ENCODE measurements at regions not wholly inside any gene's neighbourhood (a gene's known extent, or its start where the extent isn't known, plus 50 kb on each side); places are given as distances from the start of the nearest gene placed in this dataset.

DNA sequence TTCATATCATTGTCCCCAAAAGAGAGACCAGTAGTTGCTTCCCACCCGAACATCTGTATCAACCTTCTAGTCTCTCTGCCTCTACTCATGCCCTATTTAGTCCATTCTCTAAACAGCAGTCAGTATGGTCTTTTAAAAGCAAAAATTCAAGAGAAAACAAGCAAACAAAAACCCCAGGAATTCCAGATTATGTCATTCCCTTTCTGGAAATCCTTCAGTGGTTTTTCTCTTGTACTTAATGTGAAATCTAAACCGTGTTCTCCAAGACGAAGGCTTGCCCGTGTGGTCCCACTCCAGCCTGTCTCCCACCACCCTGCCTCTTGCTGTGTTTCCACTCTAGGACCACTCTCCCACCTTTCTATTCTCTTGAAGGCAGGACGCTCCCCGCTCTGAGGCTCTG lies 90.8 kb downstream of the TMEM30B start:
- Histone ChIP-seq H3K4me3 (ENCODE audit: severe bottlenecking) (no peak overlapping the region), H3K27me3 (ENCODE audit: insufficient read depth, poor library complexity, severe bottlenecking) (no peaks in the 10 kb centered on the region), H3K4me1 (ENCODE audit: insufficient read depth, poor library complexity, severe bottlenecking) (no peaks in the 10 kb centered on the region), H3K36me3 (ENCODE audit: low read depth) (no peaks in the 10 kb centered on the region), H3K9me3 (ENCODE audit: severe bottlenecking) (no peaks in the 10 kb centered on the region), H3K27ac (ENCODE audit: poor library complexity, severe bottlenecking) (no peak overlapping the region)
- ATAC-seq (ENCODE audit: low read depth) (no peak), DNase-seq (ENCODE audit: low spot score) (no peak)
- TF ChIP-seq CTCF (IDR thresholded peaks at IDR 0.05; ENCODE audit: poor library complexity, severe bottlenecking), result no peak

DNA sequence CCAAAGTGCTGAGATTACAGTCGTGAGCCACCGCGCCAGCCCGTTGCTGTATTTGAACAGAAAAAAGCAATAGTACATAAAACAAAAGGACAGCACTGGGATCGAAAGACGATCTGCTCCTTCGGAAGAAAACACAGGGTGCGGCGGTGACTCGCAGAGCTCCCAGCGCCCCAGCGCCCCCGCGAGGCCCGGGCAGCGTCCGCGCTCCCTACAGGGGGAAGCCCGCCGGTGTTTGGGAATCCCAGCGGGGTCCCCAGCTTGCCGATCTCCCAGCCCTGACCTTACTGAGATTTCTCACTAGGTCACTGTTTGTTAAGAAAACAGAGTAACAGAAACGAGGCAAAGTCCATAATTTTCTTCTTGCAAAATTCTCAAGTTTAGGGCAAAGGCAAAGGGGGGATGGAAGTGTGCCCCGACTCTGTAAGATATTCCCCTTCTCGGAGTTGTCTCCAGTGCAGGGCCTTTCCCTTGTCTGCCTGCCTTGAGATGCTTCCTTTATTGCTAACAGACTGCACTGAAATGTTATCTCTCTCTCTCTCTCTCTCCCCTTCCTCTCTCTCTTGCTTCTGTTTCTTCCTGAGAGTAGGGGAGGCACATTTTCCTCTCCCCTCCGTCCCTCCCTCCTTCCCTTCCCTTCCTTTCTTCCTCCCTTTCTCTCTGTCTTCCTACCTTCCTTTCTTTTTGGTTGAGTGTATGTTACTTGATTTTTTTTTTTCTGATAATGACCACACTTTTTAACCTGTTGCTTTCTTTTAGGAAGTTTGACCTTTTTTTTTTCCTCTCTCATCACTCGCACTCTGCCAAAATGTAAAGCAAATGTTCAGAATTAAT lies 91.9 kb downstream of the TMEM30B start:
- no peaks in the 10 kb centered on the region for H3K36me3 ChIP-seq (ENCODE audit: low read depth)
- no peak overlapping the region for H3K4me3 ChIP-seq (ENCODE audit: severe bottlenecking)
- H3K9me3 ChIP-seq (ENCODE audit: severe bottlenecking), result no peaks in the 10 kb centered on the region
- H3K27ac ChIP-seq (ENCODE audit: poor library complexity, severe bottlenecking), result no peak overlapping the region
- ATAC-seq (ENCODE audit: low read depth), result no peak; the same call in 2 of the 3 replicates
- no peaks in the 10 kb centered on the region for H3K27me3 ChIP-seq (ENCODE audit: insufficient read depth, poor library complexity, severe bottlenecking)
- TF ChIP-seq CTCF (IDR thresholded peaks at IDR 0.05; ENCODE audit: poor library complexity, severe bottlenecking), result no peak
- H3K4me1 ChIP-seq (ENCODE audit: insufficient read depth, poor library complexity, severe bottlenecking), result peaks cover 3% of the 10 kb centered on the region
- no peak for DNase-seq (ENCODE audit: low spot score)

GRCh38 chr14:61188196-61188595 lies 92.9 kb downstream of the TMEM30B start:
- peaks cover 12% of the 10 kb centered on the region for H3K4me1 ChIP-seq (ENCODE audit: insufficient read depth, poor library complexity, severe bottlenecking)
- TF ChIP-seq CTCF (IDR thresholded peaks at IDR 0.05; ENCODE audit: poor library complexity, severe bottlenecking), result no peak

GRCh38 chr14:61187196-61187905 lies 93.8 kb downstream of the TMEM30B start:
- Histone ChIP-seq H3K9me3 (ENCODE audit: severe bottlenecking) (no peaks in the 10 kb centered on the region), H3K27me3 (ENCODE audit: insufficient read depth, poor library complexity, severe bottlenecking) (no peaks in the 10 kb centered on the region), H3K4me3 (ENCODE audit: severe bottlenecking) (no peak overlapping the region), H3K36me3 (ENCODE audit: low read depth) (no peaks in the 10 kb centered on the region), H3K27ac (ENCODE audit: poor library complexity, severe bottlenecking) (no peak overlapping the region), H3K4me1 (ENCODE audit: insufficient read depth, poor library complexity, severe bottlenecking) (peaks cover 12% of the 10 kb centered on the region)
- DNase-seq (ENCODE audit: low spot score), result no peak
- ATAC-seq (ENCODE audit: low read depth), result no peak
- TF ChIP-seq CTCF (IDR thresholded peaks at IDR 0.05; ENCODE audit: poor library complexity, severe bottlenecking), result no peak

More at GRCh38 chr14:61188196-61188595, 92.9 kb downstream of the TMEM30B start:
- Histone ChIP-seq H3K27me3 (ENCODE audit: insufficient read depth, poor library complexity, severe bottlenecking) (no peaks in the 10 kb centered on the region), H3K9me3 (ENCODE audit: severe bottlenecking) (no peaks in the 10 kb centered on the region), H3K27ac (ENCODE audit: poor library complexity, severe bottlenecking) (no peak overlapping the region), H3K4me3 (ENCODE audit: severe bottlenecking) (no peak overlapping the region), H3K36me3 (ENCODE audit: low read depth) (no peaks in the 10 kb centered on the region)
- DNase-seq (ENCODE audit: low spot score), result no peak
- ATAC-seq (ENCODE audit: low read depth), result no peak

All from RWPE2 (cell line).